GM12878 (cell line): ENCODE measurements at regions not wholly inside any gene's neighbourhood (a gene's known extent, or its start where the extent isn't known, plus 50 kb on each side); places are given as distances from the start of the nearest gene placed in this dataset.

ENCODE experiments used
- ATAC-seq: fragments of 200-7000 bp; cut with Tn5 transposase; 3 replicates; pipeline ENCODE4 v1.9.1; 2020; ENCODE audit warnings: mild to moderate bottlenecking, moderate library complexity
- BruUV-seq: library from RNA; stranded (reverse); fragments of 400-500 nt; replicated peaks from 2 replicates; lab custom pipeline; 2021; lab: Mats Ljungman, UMichigan
- CTCF ChIA-PET: fragments of 300-600 bp; sonication (Branson Sonifier 250); formaldehyde crosslinking; extraction: SDS; loops from one replicate; lab custom pipeline; 2021; ENCODE audit warnings: inconsistent platforms; lab: Yijun Ruan, JAX
- POLR2A ChIA-PET: fragments of 350-600 bp; formaldehyde crosslinking; extraction: SDS; loops from one replicate; lab custom pipeline; 2021; ENCODE audit warnings: inconsistent platforms; lab: Charles Lee
- RAD21 ChIA-PET: fragments of 300-600 bp; sonication (Branson Sonifier 250); formaldehyde crosslinking; loops from one replicate; lab custom pipeline; 2023; ENCODE audit warnings: antibody characterized with exemption; ENCODE audit not compliant: unreplicated experiment; lab: Charles Lee
- SMC1A ChIA-PET: fragments of 300-600 bp; sonication (Branson Sonifier 250); formaldehyde crosslinking; loops from one replicate; lab custom pipeline; 2023; ENCODE audit not compliant: unreplicated experiment, uncharacterized antibody; lab: Charles Lee
- DNase-seq: peaks from one replicate; pipeline ENCODE4 v3.0.0-alpha.2; 2011; ENCODE audit warnings: low read depth, low spot score
- FAIRE-seq: peaks from 3 replicates; lab custom pipeline; 2011; peaks lifted over from hg19 to GRCh38; lab: Jason Lieb, UNC
- H2AFZ ChIP-seq: 2 replicates; pipeline ENCODE4 v1.6.0; 2011; ENCODE audit warnings: low read depth, low read length, control low read depth; ENCODE audit not compliant: control insufficient read depth
- H3K27ac ChIP-seq: 2 replicates; pipeline ENCODE4 v1.5.1; 2011; ENCODE audit warnings: control low read depth; ENCODE audit not compliant: control insufficient read depth, insufficient read depth
- H3K27me3 ChIP-seq, 2 experiments: replicated peaks in 1 of 2; 2 replicates each; pipeline versions ENCODE4 v1.6.0 to v1.6.1; 2011; ENCODE audit warnings: low read length in 1 of 2; ENCODE audit not compliant: control insufficient read depth in 2 of 2, insufficient read depth in 2 of 2
- H3K36me3 ChIP-seq, 2 experiments: 2 replicates each; pipeline ENCODE4 v1.5.1; 2011; ENCODE audit warnings: low read length in 1 of 2; ENCODE audit not compliant: control insufficient read depth in 2 of 2, insufficient read depth in 2 of 2
- H3K4me1 ChIP-seq: 2 replicates; pipeline ENCODE4 v1.6.1; 2011; ENCODE audit warnings: mild to moderate bottlenecking, low read length, moderate library complexity, mixed read lengths; ENCODE audit not compliant: control insufficient read depth, insufficient read depth
- H3K4me2 ChIP-seq: 2 replicates; pipeline ENCODE4 v1.6.0; 2011; ENCODE audit warnings: control low read depth; ENCODE audit not compliant: control insufficient read depth, insufficient read depth
- H3K4me3 ChIP-seq: fragments of 200-600 bp; sonication (generic); 2 replicates; pipeline ENCODE4 v1.5.1; 2016
- H3K79me2 ChIP-seq: 2 replicates; pipeline ENCODE4 v1.6.0; 2011; ENCODE audit warnings: low read length; ENCODE audit not compliant: control insufficient read depth, insufficient read depth
- H3K9ac ChIP-seq: 2 replicates; pipeline ENCODE4 v1.8.0; 2011; ENCODE audit warnings: low read length, control low read depth, mixed read lengths; ENCODE audit not compliant: control insufficient read depth, insufficient read depth
- H3K9me3 ChIP-seq: replicated peaks from 3 replicates; pipeline ENCODE4 v1.5.1; 2011; ENCODE audit warnings: mild to moderate bottlenecking, low read length; ENCODE audit not compliant: control insufficient read depth, insufficient read depth
- H4K20me1 ChIP-seq: 2 replicates; pipeline ENCODE4 v1.6.0; 2011; ENCODE audit not compliant: control insufficient read depth, insufficient read depth
- ESRRA ChIP-seq: IDR thresholded peaks from 2 replicates; pipeline ENCODE4 v1.6.1; 2012; ENCODE audit warnings: mild to moderate bottlenecking, low read length, improper control_type of control experiment
- EZH2 ChIP-seq: IDR thresholded peaks from 2 replicates; pipeline ENCODE4 v1.6.1; 2012; ENCODE audit warnings: low read depth, mild to moderate bottlenecking, control low read depth, inconsistent platforms, low read length, borderline replicate concordance; ENCODE audit not compliant: control insufficient read depth
- GABPA ChIP-seq: IDR thresholded peaks from 2 replicates; pipeline ENCODE4 v1.6.1; 2014; ENCODE audit warnings: antibody characterized with exemption, low read depth, mild to moderate bottlenecking, inconsistent platforms
- JUND ChIP-seq: IDR thresholded peaks from 2 replicates; pipeline ENCODE4 v1.6.1; 2012; ENCODE audit warnings: low read depth, mild to moderate bottlenecking, low read length, improper control_type of control experiment, moderate library complexity
- MEF2B ChIP-seq: fragments of 450-650 bp; IDR thresholded peaks from 2 replicates; pipeline ENCODE4 v1.6.1; 2018; ENCODE audit warnings: mild to moderate bottlenecking, moderate library complexity; ENCODE audit not compliant: partially characterized antibody, poor library complexity, severe bottlenecking
- MXI1 ChIP-seq: fragments of 150-350 bp; IDR thresholded peaks from 2 replicates; pipeline ENCODE4 v1.6.1; 2011; ENCODE audit warnings: low read depth, mild to moderate bottlenecking, inconsistent platforms, low read length, improper control_type of control experiment
- MYB ChIP-seq: fragments of 150-350 bp; IDR thresholded peaks from 2 replicates; pipeline ENCODE4 v1.6.1; 2014; ENCODE audit warnings: mild to moderate bottlenecking, low read depth, low read length, borderline replicate concordance
- NKRF ChIP-seq: fragments of 450-650 bp; conservative IDR thresholded peaks from 2 replicates; pipeline ENCODE4 v1.6.1; 2017; ENCODE audit warnings: mild to moderate bottlenecking, moderate library complexity
- RELA ChIP-seq: fragments of 450-650 bp; IDR thresholded peaks from 2 replicates; pipeline ENCODE4 v1.8.0; 2014; ENCODE audit warnings: borderline replicate concordance; ENCODE audit not compliant: partially characterized antibody
- SRF ChIP-seq, 2 experiments: IDR thresholded peaks; 2 replicates each; pipeline ENCODE4 v1.6.1; 2011; ENCODE audit warnings: low read depth in 2 of 2, low read length in 2 of 2, mild to moderate bottlenecking in 1 of 2, moderate library complexity in 1 of 2
- TAF1 ChIP-seq: IDR thresholded peaks from 2 replicates; pipeline ENCODE4 v1.6.1; 2011; ENCODE audit warnings: mild to moderate bottlenecking, low read depth, low read length, borderline replicate concordance
- ZBTB11 ChIP-seq: fragments of 450-650 bp; formaldehyde crosslinking; IDR thresholded peaks from 2 replicates; pipeline ENCODE4 v1.5.0; 2022; ENCODE audit warnings: mild to moderate bottlenecking, missing genetic modification characterization
- ZBTB33 ChIP-seq: fragments of 450-650 bp; IDR thresholded peaks from 2 replicates; pipeline ENCODE4 v1.6.1; 2017; ENCODE audit warnings: mild to moderate bottlenecking
- ZNF384 ChIP-seq: IDR thresholded peaks from 2 replicates; pipeline ENCODE4 v1.6.1; 2012; ENCODE audit warnings: low read depth, mild to moderate bottlenecking, low read length, improper control_type of control experiment, borderline replicate concordance
- WGBS: methylation state at CpG from one replicate; pipeline ENCODE4 v1.1.6; 2016; ENCODE audit warnings: low lambda C conversion rate; ENCODE audit not compliant: insufficient replicate concordance, insufficient coverage; ENCODE audit errors: missing lambda C conversion rate; 5-methylcytosine and 5-hydroxymethylcytosine counted together
- in situ Hi-C: fragments of 300-500 bp; cut with MboI; formaldehyde crosslinking; loops from 9 replicates; pipeline ENCODE4 v1.14.3; 2018; ENCODE audit warnings: mixed read lengths
- intact Hi-C: fragments of 100-400 bp; cut with micrococcal nuclease; formaldehyde crosslinking; loops from one replicate; pipeline ENCODE4 v1.14.2; 2022; ENCODE audit not compliant: unreplicated experiment
- TF ChIP-seq, protein P1 (sequence below): fragments of 450-650 bp; IDR thresholded peaks from 2 replicates; pipeline ENCODE4 v1.6.1; 2017; ENCODE audit warnings: antibody characterized with exemption, mild to moderate bottlenecking, moderate library complexity

DNA sequence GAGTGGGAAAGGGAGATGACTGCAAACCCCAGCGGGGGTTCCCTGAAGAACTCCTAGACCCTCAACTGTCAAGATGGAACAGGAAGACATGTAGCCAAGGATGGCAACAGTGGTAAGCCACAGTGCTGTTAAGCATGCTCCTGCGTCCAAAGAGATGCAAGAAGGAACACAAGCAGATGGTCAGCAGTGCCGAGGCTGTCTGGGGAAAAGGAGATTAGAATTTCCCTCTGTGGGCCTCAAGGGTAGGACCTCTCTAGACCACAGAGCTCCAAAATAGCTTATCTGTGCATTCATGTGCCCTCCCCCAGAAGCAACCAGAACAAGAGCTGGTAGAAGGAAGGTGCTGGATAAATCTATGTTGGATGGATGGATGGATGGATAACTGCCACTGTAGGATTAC is 82.0 kb upstream of the CPEB2 start:
- H3K9ac ChIP-seq = no peak overlapping the region
- ChIA-PET SMC1A (no interaction called here), POLR2A (no interaction called here), RAD21 (no interaction called here), CTCF (no interaction called here)
- H3K9me3 ChIP-seq = no peaks in the 10 kb centered on the region
- H2AFZ ChIP-seq = no peak overlapping the region
- ATAC-seq (no peak), DNase-seq (no peak), FAIRE-seq (no peak)
- peaks cover 6% of the 10 kb centered on the region for H3K4me1 ChIP-seq
- H3K27ac ChIP-seq = no peak overlapping the region
- in situ Hi-C loops (no loop called here), intact Hi-C loops (no loop called here)
- no peaks in the 10 kb centered on the region for H3K27me3 ChIP-seq
- BruUV-seq = no TSS peak
- no peaks in the 10 kb centered on the region for H3K36me3 ChIP-seq
- no peak overlapping the region for H3K4me2 ChIP-seq
- no peaks in the 10 kb centered on the region for H3K79me2 ChIP-seq
- no peaks in the 10 kb centered on the region for H4K20me1 ChIP-seq
- no peak overlapping the region for H3K4me3 ChIP-seq
- WGBS = 79% methylated on average over 3 of the region's 3 CpGs
- TF ChIP-seq MXI1 = no peak
- no peak for TF ChIP-seq MYB
- TF ChIP-seq NKRF = no peak
- TF ChIP-seq RELA = no peak
- TF ChIP-seq EZH2 = no peak
- no peak for TF ChIP-seq SRF (IDR thresholded peaks at IDR 0.05; ENCODE audit: low read depth in 2 of 2, low read length in 2 of 2)
- TF ChIP-seq ESRRA = no peak
- TF ChIP-seq GABPA = no peak
- TF ChIP-seq MEF2B = no peak
- TF ChIP-seq TAF1 = no peak
- TF ChIP-seq ZBTB11 (CRISPR knock-in tag) = no peak
- TF ChIP-seq, protein P1, sequence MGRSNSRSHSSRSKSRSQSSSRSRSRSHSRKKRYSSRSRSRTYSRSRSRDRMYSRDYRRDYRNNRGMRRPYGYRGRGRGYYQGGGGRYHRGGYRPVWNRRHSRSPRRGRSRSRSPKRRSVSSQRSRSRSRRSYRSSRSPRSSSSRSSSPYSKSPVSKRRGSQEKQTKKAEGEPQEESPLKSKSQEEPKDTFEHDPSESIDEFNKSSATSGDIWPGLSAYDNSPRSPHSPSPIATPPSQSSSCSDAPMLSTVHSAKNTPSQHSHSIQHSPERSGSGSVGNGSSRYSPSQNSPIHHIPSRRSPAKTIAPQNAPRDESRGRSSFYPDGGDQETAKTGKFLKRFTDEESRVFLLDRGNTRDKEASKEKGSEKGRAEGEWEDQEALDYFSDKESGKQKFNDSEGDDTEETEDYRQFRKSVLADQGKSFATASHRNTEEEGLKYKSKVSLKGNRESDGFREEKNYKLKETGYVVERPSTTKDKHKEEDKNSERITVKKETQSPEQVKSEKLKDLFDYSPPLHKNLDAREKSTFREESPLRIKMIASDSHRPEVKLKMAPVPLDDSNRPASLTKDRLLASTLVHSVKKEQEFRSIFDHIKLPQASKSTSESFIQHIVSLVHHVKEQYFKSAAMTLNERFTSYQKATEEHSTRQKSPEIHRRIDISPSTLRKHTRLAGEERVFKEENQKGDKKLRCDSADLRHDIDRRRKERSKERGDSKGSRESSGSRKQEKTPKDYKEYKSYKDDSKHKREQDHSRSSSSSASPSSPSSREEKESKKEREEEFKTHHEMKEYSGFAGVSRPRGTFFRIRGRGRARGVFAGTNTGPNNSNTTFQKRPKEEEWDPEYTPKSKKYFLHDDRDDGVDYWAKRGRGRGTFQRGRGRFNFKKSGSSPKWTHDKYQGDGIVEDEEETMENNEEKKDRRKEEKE = no peak
- TF ChIP-seq ZNF384 = no peak
- TF ChIP-seq JUND = no peak
- TF ChIP-seq ZBTB33 = no peak
